GM06990 (cell line): ENCODE measurements at regions not wholly inside any gene's neighbourhood (a gene's known extent, or its start where the extent isn't known, plus 50 kb on each side); places are given as distances from the start of the nearest gene placed in this dataset.
"Not testable (repeated sequence)": the region's sequence is repeated elsewhere in the genome, so short reads cannot be mapped to it uniquely, and the experiment has no call there.

Source experiments
- DNase-seq: peaks from one replicate; pipeline ENCODE4 v3.0.0-alpha.2; 2011; ENCODE audit not compliant: insufficient read length; ENCODE audit errors: extremely low read depth
- H3K27me3 ChIP-seq: replicated peaks from 2 replicates; pipeline ENCODE4 v1.6.0; 2011; ENCODE audit warnings: low read length; ENCODE audit not compliant: control insufficient read depth, insufficient read depth
- H3K36me3 ChIP-seq: 2 replicates; pipeline ENCODE4 v1.5.1; 2011; ENCODE audit warnings: low read length; ENCODE audit not compliant: control insufficient read depth, insufficient read depth
- H3K4me3 ChIP-seq: replicated peaks from 2 replicates; pipeline ENCODE4 v1.5.1; 2011; ENCODE audit warnings: low read depth, mild to moderate bottlenecking, control low read depth, low read length
- CTCF ChIP-seq: IDR thresholded peaks from 2 replicates; pipeline ENCODE4 v1.5.1; 2011; ENCODE audit warnings: low read length, control low read depth, mild to moderate bottlenecking, inconsistent platforms; ENCODE audit not compliant: insufficient read depth, poor library complexity, severe bottlenecking

- no peak for DNase-seq
- no peak for TF ChIP-seq CTCF
- H3K4me3 ChIP-seq: no peak overlapping the region
- no peaks in the 10 kb centered on the region for H3K36me3 ChIP-seq
- no peaks in the 10 kb centered on the region for H3K27me3 ChIP-seq
Observed at GRCh38 chrX:138886769-138887168, 175.3 kb upstream of the FGF13 start.

DNA sequence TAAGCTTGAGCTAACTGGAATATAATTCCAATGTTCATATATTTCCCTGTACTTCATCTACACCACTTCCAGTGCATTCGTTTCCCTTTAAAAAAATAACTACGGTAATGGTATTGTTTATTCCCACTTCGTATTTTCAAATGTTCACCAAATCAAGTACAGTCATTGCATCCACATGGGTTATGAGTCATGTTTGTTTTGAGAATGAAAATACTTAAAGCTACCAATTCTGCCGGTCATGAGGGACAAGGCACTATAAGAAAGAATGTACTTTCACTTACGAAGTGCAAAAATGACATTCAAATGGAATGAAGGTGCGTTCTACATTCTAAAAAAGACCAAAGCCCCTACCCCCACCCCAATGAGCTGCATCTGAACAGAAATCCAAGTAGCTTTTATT lies 174.4 kb upstream of the FGF13 start:
- no peak for DNase-seq
- TF ChIP-seq CTCF: no peak
- H3K36me3 ChIP-seq: no peaks in the 10 kb centered on the region
- H3K4me3 ChIP-seq: no peak overlapping the region
- H3K27me3 ChIP-seq: no peaks in the 10 kb centered on the region

DNA sequence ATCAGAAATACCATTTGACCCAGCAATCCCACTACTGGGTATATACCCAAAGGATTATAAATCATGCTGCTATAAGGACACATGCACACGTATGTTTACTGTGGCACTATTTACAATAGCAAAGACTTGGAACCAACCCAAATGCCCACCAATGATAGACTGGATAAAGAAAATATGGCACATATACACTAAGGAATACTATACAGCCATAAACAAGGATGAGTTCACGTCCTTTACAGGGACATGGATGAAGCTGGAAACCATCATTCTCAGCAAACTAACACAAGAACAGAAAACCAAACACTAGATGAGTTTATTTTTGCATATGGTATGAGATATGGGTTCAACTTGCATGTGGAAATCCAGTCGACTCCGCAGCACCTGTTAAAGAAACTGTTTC lies 168.8 kb upstream of the FGF13 start:
- H3K4me3 ChIP-seq, DNase-seq, H3K27me3 ChIP-seq, H3K36me3 ChIP-seq: not testable (repeated sequence)

DNA sequence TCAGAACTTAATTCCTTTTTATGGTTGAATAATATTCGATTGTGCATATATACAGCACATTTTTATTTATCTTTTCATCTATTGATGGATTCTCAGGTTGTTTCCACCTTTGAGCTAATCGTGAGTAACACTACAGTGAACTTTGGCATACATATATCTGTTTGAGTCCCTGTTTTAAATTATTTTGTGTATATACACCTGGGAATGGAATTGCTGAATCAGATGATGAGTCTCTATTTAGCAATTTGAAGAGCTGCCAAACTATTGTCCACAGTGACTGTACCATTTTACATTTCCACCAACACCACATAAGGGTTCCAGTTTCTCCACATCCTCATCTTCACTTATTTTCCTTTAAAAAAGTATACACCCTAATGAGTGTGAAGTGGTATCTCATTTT lies 166.2 kb upstream of the FGF13 start:
- Histone ChIP-seq H3K27me3 (no peaks in the 10 kb centered on the region), H3K36me3 (no peaks in the 10 kb centered on the region), H3K4me3 (no peak overlapping the region)
- no peak for DNase-seq
- no peak for TF ChIP-seq CTCF

DNA sequence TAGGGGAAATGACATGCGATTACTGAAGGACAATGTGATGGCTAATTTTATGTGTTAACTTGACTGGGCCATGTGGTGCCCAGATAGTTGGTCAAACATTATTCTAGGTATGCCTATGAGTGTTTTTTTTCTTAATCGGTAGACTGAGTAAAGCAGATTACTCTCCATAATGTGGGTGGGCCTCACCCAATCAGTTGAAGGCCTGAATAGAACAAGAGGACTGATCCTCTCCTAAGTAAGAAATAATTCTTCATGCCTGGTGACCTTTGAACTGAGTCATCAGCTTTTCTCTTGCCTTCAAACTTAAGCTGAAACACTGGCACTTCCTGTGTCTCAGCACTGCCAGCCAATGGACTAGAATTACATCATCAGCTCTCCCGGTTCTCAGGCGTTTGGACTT lies 164.0 kb upstream of the FGF13 start:
- no peak for TF ChIP-seq CTCF
- Histone ChIP-seq H3K36me3 (no peaks in the 10 kb centered on the region), H3K27me3 (no peaks in the 10 kb centered on the region), H3K4me3 (no peak overlapping the region)
- no peak for DNase-seq

DNA sequence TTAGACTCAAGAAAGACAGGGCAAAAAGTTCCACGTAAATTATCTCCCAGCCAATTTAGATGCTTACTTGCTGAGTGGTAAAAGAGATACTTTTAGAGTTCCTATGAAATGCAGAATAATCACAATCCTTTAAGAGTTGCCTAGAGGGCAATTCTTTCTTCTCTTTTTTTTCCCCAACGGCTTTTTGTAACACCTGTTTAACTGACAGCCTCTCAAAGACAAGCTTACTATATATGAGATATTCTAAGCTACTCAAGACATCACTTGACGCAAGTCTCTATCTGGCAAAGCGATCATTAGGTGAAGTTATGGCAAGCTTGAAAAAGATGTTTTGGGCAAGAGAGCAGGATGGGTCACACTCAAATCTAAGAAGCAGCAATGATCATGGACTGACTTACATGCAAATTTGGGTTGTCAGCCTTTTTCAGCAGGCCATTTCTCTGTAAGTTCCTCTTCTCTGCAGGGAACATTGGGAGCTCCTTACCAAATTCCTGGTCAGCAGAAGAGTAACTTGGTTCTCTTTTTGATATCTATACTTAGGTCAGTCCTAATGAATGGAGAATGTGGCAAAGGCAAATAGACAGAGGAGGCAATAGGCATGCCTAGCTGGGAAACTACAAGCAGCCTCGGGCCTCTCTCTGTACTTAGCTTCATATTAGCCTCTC lies 162.9 kb upstream of the FGF13 start:
- DNase-seq: no peak
- no peaks in the 10 kb centered on the region for H3K27me3 ChIP-seq
- no peak for TF ChIP-seq CTCF
- H3K36me3 ChIP-seq: no peaks in the 10 kb centered on the region
- no peak overlapping the region for H3K4me3 ChIP-seq

DNA sequence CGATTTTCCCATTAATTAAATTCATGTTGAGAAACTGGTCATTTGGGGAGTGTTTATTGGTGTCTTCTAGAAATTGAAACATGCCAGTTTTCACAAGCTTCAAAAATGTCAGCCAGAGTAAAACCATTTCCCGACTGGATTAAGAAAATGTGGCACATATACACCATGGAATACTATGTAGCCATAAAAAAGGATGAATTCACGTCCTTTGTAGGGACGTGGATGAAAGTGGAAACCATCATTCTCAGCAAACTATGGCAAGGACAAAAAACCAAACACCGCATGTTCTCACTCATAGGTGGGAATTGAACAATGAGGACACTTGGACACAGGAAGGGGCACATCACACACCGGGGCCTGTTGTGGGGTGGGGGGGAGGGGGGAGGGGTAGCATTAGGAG lies 162.1 kb upstream of the FGF13 start:
- H3K4me3 ChIP-seq, H3K36me3 ChIP-seq, H3K27me3 ChIP-seq, DNase-seq: not testable (repeated sequence)
